ENCODE measurements at regions not wholly inside any gene's neighbourhood (a gene's known extent, or its start where the extent isn't known, plus 50 kb on each side); places are given as distances from the start of the nearest gene placed in this dataset.
"Not testable (repeated sequence)": the region's sequence is repeated elsewhere in the genome, so short reads cannot be mapped to it uniquely, and the experiment has no call there.

DNA sequence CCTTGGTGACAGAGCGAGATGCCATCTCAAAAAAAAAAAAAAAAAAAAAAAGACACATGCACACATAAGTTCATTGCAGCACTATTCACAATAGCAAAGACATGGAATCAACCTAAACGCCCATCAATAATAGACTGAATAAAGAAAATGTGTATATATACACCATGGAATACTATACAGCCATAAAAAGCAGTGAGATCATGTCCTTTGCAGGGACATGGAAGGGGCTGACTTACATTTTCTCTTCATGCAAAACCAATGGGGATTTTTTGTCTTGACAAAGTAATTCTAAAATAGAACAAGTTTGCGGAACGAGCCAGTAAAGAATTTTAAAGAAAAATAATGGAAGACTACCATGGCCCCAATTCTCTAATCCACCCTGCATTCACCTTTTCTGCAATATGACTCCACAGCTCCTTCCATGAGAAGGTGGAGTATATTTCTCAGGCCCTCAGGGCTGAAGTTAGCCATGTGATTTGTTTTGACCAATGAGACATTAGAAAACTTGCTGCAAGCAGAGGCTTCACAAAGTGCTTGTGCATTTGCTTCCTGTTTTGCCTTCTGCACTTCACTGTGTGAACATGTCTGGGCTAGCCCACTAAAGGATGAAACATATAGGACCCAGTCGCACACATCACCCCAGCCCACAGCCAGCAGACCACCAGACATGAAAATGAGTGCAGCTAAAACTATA, 78.8 kb upstream of the NR5A2 start:
- in situ Hi-C loops (cut with MboI), result no loop called here
- H3K27ac ChIP-seq (ENCODE audit: control insufficient read depth, insufficient read depth), result no peak overlapping the region
- RAD21 ChIA-PET (ENCODE audit: unreplicated experiment), result no interaction called here
- H2AFZ ChIP-seq (ENCODE audit: control insufficient read depth, low read depth, low read length), result no peak overlapping the region
- H3K36me3 ChIP-seq (ENCODE audit: control insufficient read depth in 2 of 2, insufficient read depth in 2 of 2, low read length in 1 of 2), result no peaks in the 10 kb centered on the region
- no peak for DNase-seq (ENCODE audit: low read depth, low spot score)
- no peak overlapping the region for H3K4me2 ChIP-seq (ENCODE audit: control insufficient read depth, insufficient read depth)
- TF ChIP-seq MEF2B (IDR thresholded peaks at IDR 0.05; ENCODE audit: partially characterized antibody, poor library complexity, severe bottlenecking), result no peak
- TF ChIP-seq, protein P1, sequence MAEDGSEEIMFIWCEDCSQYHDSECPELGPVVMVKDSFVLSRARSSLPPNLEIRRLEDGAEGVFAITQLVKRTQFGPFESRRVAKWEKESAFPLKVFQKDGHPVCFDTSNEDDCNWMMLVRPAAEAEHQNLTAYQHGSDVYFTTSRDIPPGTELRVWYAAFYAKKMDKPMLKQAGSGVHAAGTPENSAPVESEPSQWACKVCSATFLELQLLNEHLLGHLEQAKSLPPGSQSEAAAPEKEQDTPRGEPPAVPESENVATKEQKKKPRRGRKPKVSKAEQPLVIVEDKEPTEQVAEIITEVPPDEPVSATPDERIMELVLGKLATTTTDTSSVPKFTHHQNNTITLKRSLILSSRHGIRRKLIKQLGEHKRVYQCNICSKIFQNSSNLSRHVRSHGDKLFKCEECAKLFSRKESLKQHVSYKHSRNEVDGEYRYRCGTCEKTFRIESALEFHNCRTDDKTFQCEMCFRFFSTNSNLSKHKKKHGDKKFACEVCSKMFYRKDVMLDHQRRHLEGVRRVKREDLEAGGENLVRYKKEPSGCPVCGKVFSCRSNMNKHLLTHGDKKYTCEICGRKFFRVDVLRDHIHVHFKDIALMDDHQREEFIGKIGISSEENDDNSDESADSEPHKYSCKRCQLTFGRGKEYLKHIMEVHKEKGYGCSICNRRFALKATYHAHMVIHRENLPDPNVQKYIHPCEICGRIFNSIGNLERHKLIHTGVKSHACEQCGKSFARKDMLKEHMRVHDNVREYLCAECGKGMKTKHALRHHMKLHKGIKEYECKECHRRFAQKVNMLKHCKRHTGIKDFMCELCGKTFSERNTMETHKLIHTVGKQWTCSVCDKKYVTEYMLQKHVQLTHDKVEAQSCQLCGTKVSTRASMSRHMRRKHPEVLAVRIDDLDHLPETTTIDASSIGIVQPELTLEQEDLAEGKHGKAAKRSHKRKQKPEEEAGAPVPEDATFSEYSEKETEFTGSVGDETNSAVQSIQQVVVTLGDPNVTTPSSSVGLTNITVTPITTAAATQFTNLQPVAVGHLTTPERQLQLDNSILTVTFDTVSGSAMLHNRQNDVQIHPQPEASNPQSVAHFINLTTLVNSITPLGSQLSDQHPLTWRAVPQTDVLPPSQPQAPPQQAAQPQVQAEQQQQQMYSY (CRISPR knock-in tag; IDR thresholded peaks at IDR 0.05), result no peak
- no peak for TF ChIP-seq GABPA (IDR thresholded peaks at IDR 0.05; ENCODE audit: low read depth)
- TF ChIP-seq JUNB (IDR thresholded peaks at IDR 0.05), result no peak
- no peak for TF ChIP-seq STAT1 (conservative IDR thresholded peaks at IDR 0.05)
- H3K9ac ChIP-seq (ENCODE audit: control insufficient read depth, insufficient read depth, low read length), result no peak overlapping the region
- intact Hi-C loops (cut with micrococcal nuclease; ENCODE audit: unreplicated experiment), result loop anchor here (10.0 kb wide), 1 partner anchor 556 kb away; no protein-coding TSS in a partner anchor
- no peaks in the 10 kb centered on the region; the same call in 2 of the 3 replicates for H3K9me3 ChIP-seq (replicated peaks; ENCODE audit: control insufficient read depth, insufficient read depth, low read length)
- CTCF ChIA-PET, result no interaction called here
- peaks cover 0 to 5% of the 10 kb centered on the region in 2 experiments; a peak in 2 of 4 replicates for H3K27me3 ChIP-seq (replicated peaks in 1 of 2; ENCODE audit: control insufficient read depth in 2 of 2, insufficient read depth in 2 of 2, low read length in 1 of 2)
- no TSS peak for BruUV-seq (replicated peaks)
- no peak for ATAC-seq
- H3K4me3 ChIP-seq, result no peak overlapping the region
- no peaks in the 10 kb centered on the region for H3K79me2 ChIP-seq (ENCODE audit: control insufficient read depth, insufficient read depth, low read length)
- FAIRE-seq, result no peak
- 74% methylated on average over 4 of the region's 5 CpGs for WGBS (ENCODE audit: insufficient coverage, insufficient replicate concordance, low lambda C conversion rate, missing lambda C conversion rate)
- SMC1A ChIA-PET (ENCODE audit: uncharacterized antibody, unreplicated experiment), result no interaction called here
- POLR2A ChIA-PET, result interaction anchor here (0.5 kb wide), 1 partner anchor 109 kb away, joined by 7 read pairs; no protein-coding TSS in a partner anchor
- no peaks in the 10 kb centered on the region for H4K20me1 ChIP-seq (ENCODE audit: control insufficient read depth, insufficient read depth)
- H3K4me1 ChIP-seq (ENCODE audit: control insufficient read depth, insufficient read depth, low read length), result no peaks in the 10 kb centered on the region

DNA sequence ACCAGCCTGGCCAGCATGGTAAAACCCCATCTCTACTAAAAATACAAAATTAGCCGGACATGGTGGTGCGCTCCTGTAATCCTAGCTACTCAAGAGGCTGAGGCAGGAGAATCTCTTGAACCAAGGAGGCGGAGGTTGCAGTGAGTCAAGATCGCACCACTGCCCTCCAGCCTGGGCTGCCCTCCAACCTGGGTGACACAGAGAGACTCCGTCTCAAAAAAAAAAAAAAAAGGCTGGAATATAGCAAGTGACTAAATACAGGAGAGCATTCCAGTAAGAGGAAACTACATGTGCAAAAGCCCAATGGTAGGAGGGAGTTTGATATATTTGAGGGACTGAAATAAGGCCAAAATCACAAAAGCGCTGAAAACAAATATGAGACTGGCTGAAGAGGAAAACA, 76.5 kb upstream of the NR5A2 start:
- H3K36me3 ChIP-seq (ENCODE audit: control insufficient read depth in 2 of 2, insufficient read depth in 2 of 2, low read length in 1 of 2); H3K79me2 ChIP-seq (ENCODE audit: control insufficient read depth, insufficient read depth, low read length); POLR2A ChIA-PET; H3K9ac ChIP-seq (ENCODE audit: control insufficient read depth, insufficient read depth, low read length); in situ Hi-C loops (cut with MboI); H2AFZ ChIP-seq (ENCODE audit: control insufficient read depth, low read depth, low read length); H3K4me3 ChIP-seq; ATAC-seq; H4K20me1 ChIP-seq (ENCODE audit: control insufficient read depth, insufficient read depth); H3K4me2 ChIP-seq (ENCODE audit: control insufficient read depth, insufficient read depth); H3K4me1 ChIP-seq (ENCODE audit: control insufficient read depth, insufficient read depth, low read length); H3K27me3 ChIP-seq (replicated peaks in 1 of 2; ENCODE audit: control insufficient read depth in 2 of 2, insufficient read depth in 2 of 2, low read length in 1 of 2); H3K27ac ChIP-seq (ENCODE audit: control insufficient read depth, insufficient read depth); intact Hi-C loops (cut with micrococcal nuclease; ENCODE audit: unreplicated experiment); BruUV-seq (replicated peaks); DNase-seq (ENCODE audit: low read depth, low spot score); H3K9me3 ChIP-seq (replicated peaks; ENCODE audit: control insufficient read depth, insufficient read depth, low read length); RAD21 ChIA-PET (ENCODE audit: unreplicated experiment); FAIRE-seq: not testable (repeated sequence)
- ChIA-PET SMC1A (ENCODE audit: uncharacterized antibody, unreplicated experiment) (interaction anchor here (0.6 kb wide), 1 partner anchor 33 kb away, joined by 3 read pairs; no protein-coding TSS in a partner anchor), CTCF (interaction anchor here (1.4 kb wide), 1 partner anchor 529 kb away, joined by 3 read pairs; no protein-coding TSS in a partner anchor)
- WGBS (ENCODE audit: insufficient coverage, insufficient replicate concordance, low lambda C conversion rate, missing lambda C conversion rate), result 72% methylated on average over 6 of the region's 6 CpGs
